ENCODE measurements at regions not wholly inside any gene's neighbourhood (a gene's known extent, or its start where the extent isn't known, plus 50 kb on each side); places are given as distances from the start of the nearest gene placed in this dataset.

DNA sequence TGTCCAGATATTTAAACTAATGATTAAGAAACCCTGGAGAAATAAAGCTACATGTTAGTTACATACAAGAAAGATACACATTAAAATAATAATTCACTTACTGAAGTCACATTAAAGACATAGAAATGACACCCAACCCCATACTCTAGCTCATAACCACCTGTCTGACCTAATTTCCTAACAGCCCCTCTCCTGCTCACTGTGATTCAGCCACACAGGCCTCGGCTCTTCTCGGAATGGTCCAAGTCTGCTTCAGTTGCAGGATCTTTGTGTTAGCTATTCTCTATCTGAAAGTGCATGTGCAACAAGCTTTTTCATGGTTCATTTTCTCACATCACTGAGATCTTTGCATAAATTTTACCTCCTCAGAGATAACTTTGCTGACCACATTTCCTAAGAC is 209.8 kb downstream of the TM2D1 start:
- TF ChIP-seq, protein P1, sequence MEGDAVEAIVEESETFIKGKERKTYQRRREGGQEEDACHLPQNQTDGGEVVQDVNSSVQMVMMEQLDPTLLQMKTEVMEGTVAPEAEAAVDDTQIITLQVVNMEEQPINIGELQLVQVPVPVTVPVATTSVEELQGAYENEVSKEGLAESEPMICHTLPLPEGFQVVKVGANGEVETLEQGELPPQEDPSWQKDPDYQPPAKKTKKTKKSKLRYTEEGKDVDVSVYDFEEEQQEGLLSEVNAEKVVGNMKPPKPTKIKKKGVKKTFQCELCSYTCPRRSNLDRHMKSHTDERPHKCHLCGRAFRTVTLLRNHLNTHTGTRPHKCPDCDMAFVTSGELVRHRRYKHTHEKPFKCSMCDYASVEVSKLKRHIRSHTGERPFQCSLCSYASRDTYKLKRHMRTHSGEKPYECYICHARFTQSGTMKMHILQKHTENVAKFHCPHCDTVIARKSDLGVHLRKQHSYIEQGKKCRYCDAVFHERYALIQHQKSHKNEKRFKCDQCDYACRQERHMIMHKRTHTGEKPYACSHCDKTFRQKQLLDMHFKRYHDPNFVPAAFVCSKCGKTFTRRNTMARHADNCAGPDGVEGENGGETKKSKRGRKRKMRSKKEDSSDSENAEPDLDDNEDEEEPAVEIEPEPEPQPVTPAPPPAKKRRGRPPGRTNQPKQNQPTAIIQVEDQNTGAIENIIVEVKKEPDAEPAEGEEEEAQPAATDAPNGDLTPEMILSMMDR (IDR thresholded peaks at IDR 0.05) = no peak
- no peak for TF ChIP-seq GATA2 (CRISPR knock-in tag; IDR thresholded peaks at IDR 0.05)
- no peak for TF ChIP-seq GABPA (IDR thresholded peaks at IDR 0.05; ENCODE audit: low read depth)
- TF ChIP-seq FOXJ3 (CRISPR knock-in tag; IDR thresholded peaks at IDR 0.05) = no peak
- no peaks in the 10 kb centered on the region for H3K4me1 ChIP-seq (ENCODE audit: control insufficient read depth in 1 of 2, insufficient read depth in 2 of 2, low read depth in 1 of 2, low read length in 1 of 2)
- 86% methylated on average over 2 of the region's 2 CpGs for WGBS (ENCODE audit: low lambda C conversion rate)
- H3F3A ChIP-seq (replicated peaks; ENCODE audit: insufficient read depth) = no peaks in the 10 kb centered on the region
- H3K9me2 ChIP-seq = no peaks in the 10 kb centered on the region
- H3K79me2 ChIP-seq (ENCODE audit: insufficient read depth) = no peaks in the 10 kb centered on the region
- H3K9me3 ChIP-seq = no peaks in the 10 kb centered on the region
- no peaks in the 10 kb centered on the region for H4K20me1 ChIP-seq (ENCODE audit: insufficient read depth)
- H3K9ac ChIP-seq = no peak overlapping the region
- H3K27ac ChIP-seq (ENCODE audit: low read depth in 2 of 2, low read length in 1 of 2) = no peak overlapping the region
- no peak overlapping the region for H3K4me3 ChIP-seq (ENCODE audit: low read depth in 2 of 2, low read length in 1 of 2)
- no peak overlapping the region for H3K4me2 ChIP-seq
- H3K27me3 ChIP-seq (ENCODE audit: insufficient read depth) = no peaks in the 10 kb centered on the region
- ChIA-PET CTCF (interaction anchor here (0.8 kb wide), 1 partner anchor 9 kb away, joined by 3 read pairs; no protein-coding TSS in a partner anchor), POLR2A (no interaction called here)
- no peak for DNase-seq
- H2AFZ ChIP-seq (ENCODE audit: low read depth) = no peak overlapping the region
- no peaks in the 10 kb centered on the region for H3K36me3 ChIP-seq (replicated peaks in 1 of 2; ENCODE audit: control insufficient read depth in 1 of 2, insufficient read depth in 2 of 2, low read length in 1 of 2)
